Esophagus muscularis mucosa (tissue), 3 donors: ENCODE measurements at regions not wholly inside any gene's neighbourhood (a gene's known extent, or its start where the extent isn't known, plus 50 kb on each side); places are given as distances from the start of the nearest gene placed in this dataset.

Experiments used
- CTCF ChIP-seq, 3 experiments: fragments of 200-600 bp in 2 of 3; fragments of 450-650 bp in 1 of 3; sonication (generic) in 2 of 3; IDR thresholded peaks; one replicate each; pipeline ENCODE4 v1.5.1; 2017 to 2019; ENCODE audit warnings: antibody characterized with exemption in 3 of 3, mild to moderate bottlenecking in 2 of 3, moderate library complexity in 1 of 3
- POLR2A ChIP-seq: fragments of 450-650 bp; IDR thresholded peaks from one replicate; pipeline ENCODE4 v1.6.1; 2017; ENCODE audit warnings: antibody characterized with exemption, moderate library complexity, mild to moderate bottlenecking, low read depth

GRCh38 chr2:120493231-120493630, 147.3 kb downstream of the INHBB start:
- no peak for TF ChIP-seq POLR2A
- TF ChIP-seq CTCF (IDR thresholded peaks at IDR 0.05): no peak
